ENCODE measurements at regions not wholly inside any gene's neighbourhood (a gene's known extent, or its start where the extent isn't known, plus 50 kb on each side); places are given as distances from the start of the nearest gene placed in this dataset.

DNA sequence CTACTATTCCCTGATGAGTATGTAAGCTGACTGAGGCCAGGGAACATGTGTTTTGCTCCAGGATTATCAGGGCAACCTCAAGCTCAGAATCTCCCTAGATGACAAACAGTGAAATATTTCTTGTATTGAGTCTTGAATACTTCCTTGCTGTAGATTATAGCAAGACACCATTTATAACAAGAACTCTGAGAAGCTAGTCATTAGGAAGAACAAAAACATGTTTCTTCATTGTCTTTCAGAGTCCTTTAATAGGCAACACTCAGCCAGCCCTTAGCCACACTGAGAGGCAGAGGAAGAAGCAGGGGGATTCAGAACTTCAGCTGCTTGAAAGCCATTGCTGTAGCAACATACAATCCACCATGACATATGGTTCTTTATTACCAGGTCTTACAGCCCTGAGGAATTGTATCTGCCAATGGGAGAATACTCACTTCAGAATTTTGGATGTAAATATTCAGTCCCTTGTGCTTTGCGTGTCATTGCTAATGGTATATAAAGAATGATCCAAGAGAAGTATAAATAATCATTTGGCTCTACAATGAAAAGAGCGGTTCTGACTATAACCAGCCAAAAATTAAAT is 117.5 kb upstream of the NCKAP5 start:
- Histone ChIP-seq H3K79me2 (ENCODE audit: control insufficient read depth, insufficient read depth, low read length) (no peaks in the 10 kb centered on the region), H3K27ac (ENCODE audit: control insufficient read depth, insufficient read depth) (no peak overlapping the region), H4K20me1 (ENCODE audit: control insufficient read depth, insufficient read depth) (no peaks in the 10 kb centered on the region), H3K36me3 (ENCODE audit: control insufficient read depth in 2 of 2, insufficient read depth in 2 of 2, low read length in 1 of 2) (no peaks in the 10 kb centered on the region), H3K9me3 (replicated peaks; ENCODE audit: control insufficient read depth, insufficient read depth, low read length) (no peaks in the 10 kb centered on the region), H3K9ac (ENCODE audit: control insufficient read depth, insufficient read depth, low read length) (no peak overlapping the region), H3K4me3 (no peak overlapping the region), H3K27me3 (replicated peaks in 1 of 2; ENCODE audit: control insufficient read depth in 2 of 2, insufficient read depth in 2 of 2, low read length in 1 of 2) (0 out of 4 replicates have a peak, but pooled peaks cover 0 to 2% of the 10 kb centered on the region in 2 experiments), H2AFZ (ENCODE audit: control insufficient read depth, low read depth, low read length) (no peak overlapping the region), H3K4me1 (ENCODE audit: control insufficient read depth, insufficient read depth, low read length) (no peaks in the 10 kb centered on the region), H3K4me2 (ENCODE audit: control insufficient read depth, insufficient read depth) (no peak overlapping the region)
- WGBS (ENCODE audit: insufficient coverage, insufficient replicate concordance, low lambda C conversion rate, missing lambda C conversion rate): 34% methylated on average over 2 of the region's 2 CpGs
- ChIA-PET CTCF (no interaction called here), RAD21 (ENCODE audit: unreplicated experiment) (no interaction called here), SMC1A (ENCODE audit: uncharacterized antibody, unreplicated experiment) (no interaction called here), POLR2A (no interaction called here)
- intact Hi-C loops (cut with micrococcal nuclease; ENCODE audit: unreplicated experiment): no loop called here
- in situ Hi-C loops (cut with MboI): no loop called here
- DNase-seq (ENCODE audit: low read depth, low spot score) (no peak), ATAC-seq (no peak), FAIRE-seq (no peak)
- BruUV-seq (replicated peaks): no TSS peak
- TF ChIP-seq, protein P1, sequence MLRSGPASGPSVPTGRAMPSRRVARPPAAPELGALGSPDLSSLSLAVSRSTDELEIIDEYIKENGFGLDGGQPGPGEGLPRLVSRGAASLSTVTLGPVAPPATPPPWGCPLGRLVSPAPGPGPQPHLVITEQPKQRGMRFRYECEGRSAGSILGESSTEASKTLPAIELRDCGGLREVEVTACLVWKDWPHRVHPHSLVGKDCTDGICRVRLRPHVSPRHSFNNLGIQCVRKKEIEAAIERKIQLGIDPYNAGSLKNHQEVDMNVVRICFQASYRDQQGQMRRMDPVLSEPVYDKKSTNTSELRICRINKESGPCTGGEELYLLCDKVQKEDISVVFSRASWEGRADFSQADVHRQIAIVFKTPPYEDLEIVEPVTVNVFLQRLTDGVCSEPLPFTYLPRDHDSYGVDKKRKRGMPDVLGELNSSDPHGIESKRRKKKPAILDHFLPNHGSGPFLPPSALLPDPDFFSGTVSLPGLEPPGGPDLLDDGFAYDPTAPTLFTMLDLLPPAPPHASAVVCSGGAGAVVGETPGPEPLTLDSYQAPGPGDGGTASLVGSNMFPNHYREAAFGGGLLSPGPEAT (IDR thresholded peaks at IDR 0.05; ENCODE audit: low read depth): no peak
- TF ChIP-seq ETV6 (conservative IDR thresholded peaks at IDR 0.05 in 1 of 2, IDR thresholded peaks at IDR 0.05 in 1 of 2; ENCODE audit: borderline replicate concordance in 1 of 2, low read depth in 1 of 2): no peak
- no peak for TF ChIP-seq PAX8 (IDR thresholded peaks at IDR 0.05)
- TF ChIP-seq, protein P2, sequence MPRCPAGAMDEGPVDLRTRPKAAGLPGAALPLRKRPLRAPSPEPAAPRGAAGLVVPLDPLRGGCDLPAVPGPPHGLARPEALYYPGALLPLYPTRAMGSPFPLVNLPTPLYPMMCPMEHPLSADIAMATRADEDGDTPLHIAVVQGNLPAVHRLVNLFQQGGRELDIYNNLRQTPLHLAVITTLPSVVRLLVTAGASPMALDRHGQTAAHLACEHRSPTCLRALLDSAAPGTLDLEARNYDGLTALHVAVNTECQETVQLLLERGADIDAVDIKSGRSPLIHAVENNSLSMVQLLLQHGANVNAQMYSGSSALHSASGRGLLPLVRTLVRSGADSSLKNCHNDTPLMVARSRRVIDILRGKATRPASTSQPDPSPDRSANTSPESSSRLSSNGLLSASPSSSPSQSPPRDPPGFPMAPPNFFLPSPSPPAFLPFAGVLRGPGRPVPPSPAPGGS (IDR thresholded peaks at IDR 0.05; ENCODE audit: borderline replicate concordance, insufficient read depth, low read depth, low read length, poor library complexity, severe bottlenecking): no peak
- no peak for TF ChIP-seq LARP7 (IDR thresholded peaks at IDR 0.05)
- TF ChIP-seq, protein P3, sequence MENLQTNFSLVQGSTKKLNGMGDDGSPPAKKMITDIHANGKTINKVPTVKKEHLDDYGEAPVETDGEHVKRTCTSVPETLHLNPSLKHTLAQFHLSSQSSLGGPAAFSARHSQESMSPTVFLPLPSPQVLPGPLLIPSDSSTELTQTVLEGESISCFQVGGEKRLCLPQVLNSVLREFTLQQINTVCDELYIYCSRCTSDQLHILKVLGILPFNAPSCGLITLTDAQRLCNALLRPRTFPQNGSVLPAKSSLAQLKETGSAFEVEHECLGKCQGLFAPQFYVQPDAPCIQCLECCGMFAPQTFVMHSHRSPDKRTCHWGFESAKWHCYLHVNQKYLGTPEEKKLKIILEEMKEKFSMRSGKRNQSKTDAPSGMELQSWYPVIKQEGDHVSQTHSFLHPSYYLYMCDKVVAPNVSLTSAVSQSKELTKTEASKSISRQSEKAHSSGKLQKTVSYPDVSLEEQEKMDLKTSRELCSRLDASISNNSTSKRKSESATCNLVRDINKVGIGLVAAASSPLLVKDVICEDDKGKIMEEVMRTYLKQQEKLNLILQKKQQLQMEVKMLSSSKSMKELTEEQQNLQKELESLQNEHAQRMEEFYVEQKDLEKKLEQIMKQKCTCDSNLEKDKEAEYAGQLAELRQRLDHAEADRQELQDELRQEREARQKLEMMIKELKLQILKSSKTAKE (IDR thresholded peaks at IDR 0.05; ENCODE audit: low read depth, poor library complexity, severe bottlenecking): no peak
- no peak for TF ChIP-seq STAT1 (conservative IDR thresholded peaks at IDR 0.05)
- TF ChIP-seq, protein P4, sequence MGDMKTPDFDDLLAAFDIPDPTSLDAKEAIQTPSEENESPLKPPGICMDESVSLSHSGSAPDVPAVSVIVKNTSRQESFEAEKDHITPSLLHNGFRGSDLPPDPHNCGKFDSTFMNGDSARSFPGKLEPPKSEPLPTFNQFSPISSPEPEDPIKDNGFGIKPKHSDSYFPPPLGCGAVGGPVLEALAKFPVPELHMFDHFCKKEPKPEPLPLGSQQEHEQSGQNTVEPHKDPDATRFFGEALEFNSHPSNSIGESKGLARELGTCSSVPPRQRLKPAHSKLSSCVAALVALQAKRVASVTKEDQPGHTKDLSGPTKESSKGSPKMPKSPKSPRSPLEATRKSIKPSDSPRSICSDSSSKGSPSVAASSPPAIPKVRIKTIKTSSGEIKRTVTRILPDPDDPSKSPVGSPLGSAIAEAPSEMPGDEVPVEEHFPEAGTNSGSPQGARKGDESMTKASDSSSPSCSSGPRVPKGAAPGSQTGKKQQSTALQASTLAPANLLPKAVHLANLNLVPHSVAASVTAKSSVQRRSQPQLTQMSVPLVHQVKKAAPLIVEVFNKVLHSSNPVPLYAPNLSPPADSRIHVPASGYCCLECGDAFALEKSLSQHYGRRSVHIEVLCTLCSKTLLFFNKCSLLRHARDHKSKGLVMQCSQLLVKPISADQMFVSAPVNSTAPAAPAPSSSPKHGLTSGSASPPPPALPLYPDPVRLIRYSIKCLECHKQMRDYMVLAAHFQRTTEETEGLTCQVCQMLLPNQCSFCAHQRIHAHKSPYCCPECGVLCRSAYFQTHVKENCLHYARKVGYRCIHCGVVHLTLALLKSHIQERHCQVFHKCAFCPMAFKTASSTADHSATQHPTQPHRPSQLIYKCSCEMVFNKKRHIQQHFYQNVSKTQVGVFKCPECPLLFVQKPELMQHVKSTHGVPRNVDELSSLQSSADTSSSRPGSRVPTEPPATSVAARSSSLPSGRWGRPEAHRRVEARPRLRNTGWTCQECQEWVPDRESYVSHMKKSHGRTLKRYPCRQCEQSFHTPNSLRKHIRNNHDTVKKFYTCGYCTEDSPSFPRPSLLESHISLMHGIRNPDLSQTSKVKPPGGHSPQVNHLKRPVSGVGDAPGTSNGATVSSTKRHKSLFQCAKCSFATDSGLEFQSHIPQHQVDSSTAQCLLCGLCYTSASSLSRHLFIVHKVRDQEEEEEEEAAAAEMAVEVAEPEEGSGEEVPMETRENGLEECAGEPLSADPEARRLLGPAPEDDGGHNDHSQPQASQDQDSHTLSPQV (IDR thresholded peaks at IDR 0.05): no peak
- TF ChIP-seq YY1 (IDR thresholded peaks at IDR 0.05; ENCODE audit: low read depth, low read length): no peak
- TF ChIP-seq SUZ12 (IDR thresholded peaks at IDR 0.05; ENCODE audit: unreplicated experiment): no peak
- no peak for TF ChIP-seq WRNIP1 (IDR thresholded peaks at IDR 0.05; ENCODE audit: borderline replicate concordance, low read depth, low read length)
- no peak for TF ChIP-seq HDGF (IDR thresholded peaks at IDR 0.05)
- no peak for TF ChIP-seq IKZF2 (IDR thresholded peaks at IDR 0.05)

Measured in GM12878 (cell line).